NB4 (cell line): ENCODE measurements at regions not wholly inside any gene's neighbourhood (a gene's known extent, or its start where the extent isn't known, plus 50 kb on each side); places are given as distances from the start of the nearest gene placed in this dataset.

Experiments
- CTCF ChIP-seq: IDR thresholded peaks from one replicate; pipeline ENCODE4 v1.5.1; 2012; ENCODE audit warnings: low read depth, low read length
- MAX ChIP-seq: IDR thresholded peaks from 2 replicates; pipeline ENCODE4 v1.6.1; 2011; ENCODE audit warnings: low read depth, low read length
- POLR2A ChIP-seq: IDR thresholded peaks from 2 replicates; pipeline ENCODE4 v1.6.1; 2011; ENCODE audit warnings: mild to moderate bottlenecking; ENCODE audit not compliant: insufficient read length; ENCODE audit errors: extremely low read depth

- TF ChIP-seq MAX = no peak
- no peak for TF ChIP-seq POLR2A
- no peak for TF ChIP-seq CTCF
Measured at GRCh38 chr12:37543966-37544668, 772.5 kb upstream of the ALG10B start.
